HFFc6 (cell line): ENCODE measurements at regions not wholly inside any gene's neighbourhood (a gene's known extent, or its start where the extent isn't known, plus 50 kb on each side); places are given as distances from the start of the nearest gene placed in this dataset.

Experiments
- DNase-seq: peaks from one replicate; pipeline ENCODE4 v3.0.0-alpha.2; 2018
- H3K27ac Mint-ChIP-seq: 2 replicates; pipeline ENCODE4 v1.8.0; 2020; ENCODE audit warnings: mild to moderate bottlenecking, mixed read lengths
- H3K27me3 Mint-ChIP-seq: 2 replicates; pipeline ENCODE4 v1.8.0; 2021; ENCODE audit warnings: mild to moderate bottlenecking, moderate library complexity, mixed read lengths; ENCODE audit not compliant: insufficient read depth
- H3K36me3 Mint-ChIP-seq: 2 replicates; pipeline ENCODE4 v1.8.0; 2021; ENCODE audit warnings: low read depth, mixed read lengths
- H3K4me1 Mint-ChIP-seq: 2 replicates; pipeline ENCODE4 v1.8.0; 2020; ENCODE audit warnings: low read depth, mixed read lengths
- H3K4me3 Mint-ChIP-seq: 2 replicates; pipeline ENCODE4 v1.8.0; 2020; ENCODE audit warnings: mild to moderate bottlenecking, moderate library complexity, mixed read lengths
- H3K9me3 Mint-ChIP-seq: 2 replicates; pipeline ENCODE4 v1.8.0; 2020; ENCODE audit warnings: mild to moderate bottlenecking, mixed read lengths
- TF ChIP-seq, protein P1 (sequence below): fragments of 200-600 bp; sonication (generic); IDR thresholded peaks from 2 replicates; pipeline ENCODE4 v1.5.0; 2021; ENCODE audit warnings: antibody characterized with exemption, mild to moderate bottlenecking

GRCh38 chr3:189500798-189501495, 130.2 kb upstream of the TP63 start:
- Mint-ChIP-seq H3K4me1 (no peaks in the 10 kb centered on the region), H3K9me3 (peaks cover 33% of the 10 kb centered on the region), H3K27ac (no peak overlapping the region), H3K36me3 (no peaks in the 10 kb centered on the region), H3K27me3 (no peaks in the 10 kb centered on the region), H3K4me3 (no peak overlapping the region)
- TF ChIP-seq, protein P1, sequence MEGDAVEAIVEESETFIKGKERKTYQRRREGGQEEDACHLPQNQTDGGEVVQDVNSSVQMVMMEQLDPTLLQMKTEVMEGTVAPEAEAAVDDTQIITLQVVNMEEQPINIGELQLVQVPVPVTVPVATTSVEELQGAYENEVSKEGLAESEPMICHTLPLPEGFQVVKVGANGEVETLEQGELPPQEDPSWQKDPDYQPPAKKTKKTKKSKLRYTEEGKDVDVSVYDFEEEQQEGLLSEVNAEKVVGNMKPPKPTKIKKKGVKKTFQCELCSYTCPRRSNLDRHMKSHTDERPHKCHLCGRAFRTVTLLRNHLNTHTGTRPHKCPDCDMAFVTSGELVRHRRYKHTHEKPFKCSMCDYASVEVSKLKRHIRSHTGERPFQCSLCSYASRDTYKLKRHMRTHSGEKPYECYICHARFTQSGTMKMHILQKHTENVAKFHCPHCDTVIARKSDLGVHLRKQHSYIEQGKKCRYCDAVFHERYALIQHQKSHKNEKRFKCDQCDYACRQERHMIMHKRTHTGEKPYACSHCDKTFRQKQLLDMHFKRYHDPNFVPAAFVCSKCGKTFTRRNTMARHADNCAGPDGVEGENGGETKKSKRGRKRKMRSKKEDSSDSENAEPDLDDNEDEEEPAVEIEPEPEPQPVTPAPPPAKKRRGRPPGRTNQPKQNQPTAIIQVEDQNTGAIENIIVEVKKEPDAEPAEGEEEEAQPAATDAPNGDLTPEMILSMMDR = no peak
- no peak for DNase-seq

DNA sequence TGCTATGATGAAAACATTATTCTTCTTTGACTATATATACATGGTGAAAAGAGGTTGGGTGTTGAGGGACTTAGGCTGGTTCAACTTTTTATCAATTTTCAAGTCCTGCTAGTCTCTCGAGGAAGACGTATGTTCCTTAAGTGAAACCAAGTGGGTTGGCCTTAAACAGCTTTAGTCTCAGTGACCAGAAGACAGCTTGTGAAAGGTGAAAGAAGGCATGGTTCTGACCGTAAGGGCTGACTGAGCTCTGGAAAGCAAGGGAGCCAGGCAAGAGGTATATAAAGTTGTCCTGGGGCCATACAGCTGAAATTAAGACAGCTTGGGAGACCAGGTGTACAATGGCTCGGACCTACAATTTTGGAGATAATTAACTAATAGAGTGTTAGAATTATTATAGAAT, 128.9 kb upstream of the TP63 start:
- no peaks in the 10 kb centered on the region for H3K36me3 Mint-ChIP-seq
- TF ChIP-seq, protein P1 = no peak
- no peak for DNase-seq
- H3K9me3 Mint-ChIP-seq = peaks cover 27% of the 10 kb centered on the region
- H3K4me3 Mint-ChIP-seq = no peak overlapping the region
- H3K27me3 Mint-ChIP-seq = no peaks in the 10 kb centered on the region
- no peaks in the 10 kb centered on the region for H3K4me1 Mint-ChIP-seq
- H3K27ac Mint-ChIP-seq = no peak overlapping the region

- Mint-ChIP-seq H3K27me3 (no peaks in the 10 kb centered on the region), H3K4me3 (no peak overlapping the region), H3K9me3 (peaks cover 22% of the 10 kb centered on the region), H3K27ac (no peak overlapping the region), H3K36me3 (no peaks in the 10 kb centered on the region), H3K4me1 (no peaks in the 10 kb centered on the region)
- TF ChIP-seq, protein P1 = no peak
- no peak for DNase-seq
Measured at GRCh38 chr3:189502676-189503257, 128.4 kb upstream of the TP63 start.

DNA sequence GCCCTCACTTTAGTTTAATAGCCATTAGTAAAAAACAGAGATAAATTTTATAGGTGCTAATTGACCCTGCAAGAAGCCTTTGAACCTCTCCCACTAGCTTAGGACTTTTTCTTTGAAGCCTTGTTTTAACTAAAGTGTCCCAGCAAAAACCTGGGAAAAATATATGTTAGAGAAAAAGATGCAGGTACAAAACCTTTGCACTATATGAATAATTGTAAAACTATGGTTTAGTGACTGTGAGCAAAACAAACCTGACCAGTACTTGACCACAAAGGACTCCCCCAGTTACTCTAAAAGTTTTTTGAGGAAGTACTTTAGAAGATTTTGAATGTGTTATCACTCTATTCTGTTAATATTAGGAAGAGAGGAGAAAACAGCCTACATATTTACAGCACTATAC, 123.3 kb upstream of the TP63 start:
- no peaks in the 10 kb centered on the region for H3K4me1 Mint-ChIP-seq
- TF ChIP-seq, protein P1 = no peak
- peaks cover 13% of the 10 kb centered on the region for H3K9me3 Mint-ChIP-seq
- no peaks in the 10 kb centered on the region for H3K36me3 Mint-ChIP-seq
- no peak overlapping the region for H3K4me3 Mint-ChIP-seq
- no peaks in the 10 kb centered on the region for H3K27me3 Mint-ChIP-seq
- DNase-seq = no peak
- H3K27ac Mint-ChIP-seq = no peak overlapping the region

GRCh38 chr3:189508784-189509501, 122.2 kb upstream of the TP63 start:
- H3K4me3 Mint-ChIP-seq = no peak overlapping the region
- H3K36me3 Mint-ChIP-seq = no peaks in the 10 kb centered on the region
- DNase-seq = no peak
- H3K9me3 Mint-ChIP-seq = peaks cover 18% of the 10 kb centered on the region
- H3K27ac Mint-ChIP-seq = no peak overlapping the region
- H3K4me1 Mint-ChIP-seq = no peaks in the 10 kb centered on the region
- no peaks in the 10 kb centered on the region for H3K27me3 Mint-ChIP-seq
- TF ChIP-seq, protein P1 = no peak
